Transverse colon (tissue), 3 donors: ENCODE measurements at regions not wholly inside any gene's neighbourhood (a gene's known extent, or its start where the extent isn't known, plus 50 kb on each side); places are given as distances from the start of the nearest gene placed in this dataset.

Source experiments
- EP300 ChIP-seq: sonication (generic); formaldehyde crosslinking; IDR thresholded peaks from one replicate; pipeline ENCODE4 v1.6.1; 2017; ENCODE audit warnings: antibody characterized with exemption, low read depth
- TF ChIP-seq, protein P1 (sequence below), 5 experiments: fragments of 200-600 bp in 3 of 5; fragments of 450-650 bp in 2 of 5; sonication (generic) in 3 of 5; IDR thresholded peaks; 1 replicate in 2 of 5; 2 replicates in 3 of 5; pipeline ENCODE4 v1.5.1; 2016 to 2017; ENCODE audit warnings: antibody characterized with exemption in 5 of 5, inconsistent platforms in 3 of 5, mild to moderate bottlenecking in 2 of 5, moderate library complexity in 1 of 5

DNA sequence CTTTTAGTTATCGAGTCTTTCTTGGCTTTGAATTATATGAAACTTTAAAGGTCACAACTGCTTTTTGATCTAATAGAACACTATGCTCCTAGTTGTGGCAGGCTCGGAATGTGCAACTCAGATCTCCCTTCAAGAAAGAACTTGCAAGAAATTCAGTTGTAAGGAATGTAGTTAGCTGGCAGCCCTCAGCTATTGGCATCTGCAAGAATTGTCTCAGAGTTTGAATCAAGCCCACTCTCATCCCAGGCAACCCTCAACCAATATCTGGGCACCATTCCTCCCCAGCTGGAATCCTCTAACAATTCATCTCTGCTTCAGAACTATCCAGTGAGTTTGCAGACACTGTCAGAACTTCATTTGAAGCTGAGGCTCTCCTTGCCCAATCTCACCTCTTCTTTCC, 447.2 kb downstream of the KIF2B start:
- TF ChIP-seq, protein P1, sequence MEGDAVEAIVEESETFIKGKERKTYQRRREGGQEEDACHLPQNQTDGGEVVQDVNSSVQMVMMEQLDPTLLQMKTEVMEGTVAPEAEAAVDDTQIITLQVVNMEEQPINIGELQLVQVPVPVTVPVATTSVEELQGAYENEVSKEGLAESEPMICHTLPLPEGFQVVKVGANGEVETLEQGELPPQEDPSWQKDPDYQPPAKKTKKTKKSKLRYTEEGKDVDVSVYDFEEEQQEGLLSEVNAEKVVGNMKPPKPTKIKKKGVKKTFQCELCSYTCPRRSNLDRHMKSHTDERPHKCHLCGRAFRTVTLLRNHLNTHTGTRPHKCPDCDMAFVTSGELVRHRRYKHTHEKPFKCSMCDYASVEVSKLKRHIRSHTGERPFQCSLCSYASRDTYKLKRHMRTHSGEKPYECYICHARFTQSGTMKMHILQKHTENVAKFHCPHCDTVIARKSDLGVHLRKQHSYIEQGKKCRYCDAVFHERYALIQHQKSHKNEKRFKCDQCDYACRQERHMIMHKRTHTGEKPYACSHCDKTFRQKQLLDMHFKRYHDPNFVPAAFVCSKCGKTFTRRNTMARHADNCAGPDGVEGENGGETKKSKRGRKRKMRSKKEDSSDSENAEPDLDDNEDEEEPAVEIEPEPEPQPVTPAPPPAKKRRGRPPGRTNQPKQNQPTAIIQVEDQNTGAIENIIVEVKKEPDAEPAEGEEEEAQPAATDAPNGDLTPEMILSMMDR (IDR thresholded peaks at IDR 0.05), result no peak
- no peak for TF ChIP-seq EP300
